GM21390 (cell line): ENCODE measurements at regions not wholly inside any gene's neighbourhood (a gene's known extent, or its start where the extent isn't known, plus 50 kb on each side); places are given as distances from the start of the nearest gene placed in this dataset.

ENCODE experiments used
- ATAC-seq: cut with Tn5 transposase; IDR thresholded peaks from one replicate; pipeline ENCODE4 v1.9.1; 2021; ENCODE audit not compliant: unreplicated experiment

GRCh38 chr4:188804861-188805260 is 665.6 kb downstream of the TRIML1 start:
- no peak for ATAC-seq

GRCh38 chr4:188811121-188811520 is 671.9 kb downstream of the TRIML1 start:
- no peak for ATAC-seq

GRCh38 chr4:188812644-188813043 is 673.4 kb downstream of the TRIML1 start:
- no peak for ATAC-seq

GRCh38 chr4:188818300-188818699 is 679.1 kb downstream of the TRIML1 start:
- ATAC-seq = no peak

- ATAC-seq = no peak
Observed at GRCh38 chr4:188819233-188819632, 680.0 kb downstream of the TRIML1 start.

GRCh38 chr4:188821500-188821899 is 682.3 kb downstream of the TRIML1 start:
- ATAC-seq = no peak

- ATAC-seq = no peak
Observed at GRCh38 chr4:188822698-188823097, 683.5 kb downstream of the TRIML1 start.

- no peak for ATAC-seq
Observed at GRCh38 chr4:188824553-188824952, 685.3 kb downstream of the TRIML1 start.

- ATAC-seq = no peak
Observed at GRCh38 chr4:188826393-188826792, 687.2 kb downstream of the TRIML1 start.

GRCh38 chr4:188839704-188840103 is 700.5 kb downstream of the TRIML1 start:
- no peak for ATAC-seq

- no peak for ATAC-seq
Observed at GRCh38 chr4:188841523-188841922, 702.3 kb downstream of the TRIML1 start.

- ATAC-seq = no peak
Observed at GRCh38 chr4:188854436-188854835, 715.2 kb downstream of the TRIML1 start.

GRCh38 chr4:188858696-188859095 is 719.5 kb downstream of the TRIML1 start:
- ATAC-seq = no peak

- ATAC-seq = no peak
Observed at GRCh38 chr4:188864741-188865140, 725.5 kb downstream of the TRIML1 start.

- no peak for ATAC-seq
Observed at GRCh38 chr4:188867796-188868195, 728.6 kb downstream of the TRIML1 start.

- ATAC-seq = no peak
Observed at GRCh38 chr4:188869581-188869980, 730.3 kb downstream of the TRIML1 start.

GRCh38 chr4:188872809-188873208 is 733.6 kb downstream of the TRIML1 start:
- ATAC-seq = no peak

- no peak for ATAC-seq
Observed at GRCh38 chr4:188876881-188877280, 737.6 kb downstream of the TRIML1 start.

GRCh38 chr4:188879598-188879997 is 740.4 kb downstream of the TRIML1 start:
- no peak for ATAC-seq

GRCh38 chr4:188887905-188888304 is 748.7 kb downstream of the TRIML1 start:
- ATAC-seq = no peak

GRCh38 chr4:188892837-188893236 is 753.6 kb downstream of the TRIML1 start:
- ATAC-seq = no peak

- ATAC-seq = no peak
Observed at GRCh38 chr4:188903986-188904385, 764.7 kb downstream of the TRIML1 start.

- no peak for ATAC-seq
Observed at GRCh38 chr4:188904617-188905016, 765.4 kb downstream of the TRIML1 start.

GRCh38 chr4:188905248-188905647 is 766.0 kb downstream of the TRIML1 start:
- no peak for ATAC-seq
